ENCODE measurements at regions not wholly inside any gene's neighbourhood (a gene's known extent, or its start where the extent isn't known, plus 50 kb on each side); places are given as distances from the start of the nearest gene placed in this dataset.

- Mint-ChIP-seq H3K4me3 (no peak overlapping the region), H3K27ac (no peak overlapping the region), H3K9me3 (no peaks in the 10 kb centered on the region), H3K36me3 (no peaks in the 10 kb centered on the region), H3K4me1 (no peaks in the 10 kb centered on the region)
- ATAC-seq: no peak
- DNase-seq (ENCODE audit: low spot score in 2 of 2): peak in 1 of 2 donors; percentile 29
These were observed 79.3 kb upstream of the ZNF618 start for GRCh38 chr9:113796646-113797426.

GRCh38 chr9:113798062-113799030 is 77.8 kb upstream of the ZNF618 start:
- H3K36me3 Mint-ChIP-seq: no peaks in the 10 kb centered on the region
- H3K9me3 Mint-ChIP-seq: no peaks in the 10 kb centered on the region
- H3K4me1 Mint-ChIP-seq: no peaks in the 10 kb centered on the region
- ATAC-seq: no peak
- H3K27ac Mint-ChIP-seq: no peak overlapping the region
- DNase-seq (ENCODE audit: low spot score in 2 of 2): peak in 1 of 2 donors; percentile 26
- H3K4me3 Mint-ChIP-seq: no peak overlapping the region

GRCh38 chr9:113800276-113800675 is 75.8 kb upstream of the ZNF618 start:
- H3K9me3 Mint-ChIP-seq: no peaks in the 10 kb centered on the region
- no peaks in the 10 kb centered on the region for H3K4me1 Mint-ChIP-seq
- no peaks in the 10 kb centered on the region for H3K36me3 Mint-ChIP-seq
- ATAC-seq (no peak), DNase-seq (ENCODE audit: low spot score in 2 of 2) (peak in 1 of 2 donors; percentile 18)
- no peak overlapping the region for H3K4me3 Mint-ChIP-seq
- no peak overlapping the region for H3K27ac Mint-ChIP-seq

- ATAC-seq: no peak
- no peaks in the 10 kb centered on the region for H3K4me1 Mint-ChIP-seq
These were observed 72.1 kb upstream of the ZNF618 start for GRCh38 chr9:113803811-113804589.

GRCh38 chr9:113805486-113806132 is 70.5 kb upstream of the ZNF618 start:
- Mint-ChIP-seq H3K36me3 (no peaks in the 10 kb centered on the region), H3K9me3 (no peaks in the 10 kb centered on the region), H3K27ac (no peak overlapping the region), H3K4me1 (no peaks in the 10 kb centered on the region), H3K4me3 (no peak overlapping the region)
- DNase-seq (ENCODE audit: low spot score in 2 of 2): no peak
- ATAC-seq: no peak

More at GRCh38 chr9:113803811-113804589, 72.1 kb upstream of the ZNF618 start:
- Mint-ChIP-seq H3K4me3 (no peak overlapping the region), H3K9me3 (no peaks in the 10 kb centered on the region), H3K27ac (no peak overlapping the region), H3K36me3 (no peaks in the 10 kb centered on the region)
- no peak for DNase-seq (ENCODE audit: low spot score in 2 of 2)

GRCh38 chr9:113807173-113808061 is 68.7 kb upstream of the ZNF618 start:
- no peaks in the 10 kb centered on the region for H3K36me3 Mint-ChIP-seq
- no peaks in the 10 kb centered on the region for H3K4me1 Mint-ChIP-seq
- no peaks in the 10 kb centered on the region for H3K9me3 Mint-ChIP-seq
- peak; percentile 17 to 52 for DNase-seq (ENCODE audit: low spot score in 2 of 2)
- H3K4me3 Mint-ChIP-seq: no peak overlapping the region
- no peak overlapping the region for H3K27ac Mint-ChIP-seq
- no peak for ATAC-seq

GRCh38 chr9:113808391-113809358 is 67.4 kb upstream of the ZNF618 start:
- DNase-seq (ENCODE audit: low spot score in 2 of 2) (no peak), ATAC-seq (no peak)
- Mint-ChIP-seq H3K9me3 (no peaks in the 10 kb centered on the region), H3K27ac (no peak overlapping the region), H3K4me1 (no peaks in the 10 kb centered on the region), H3K4me3 (no peak overlapping the region), H3K36me3 (no peaks in the 10 kb centered on the region)

- H3K4me1 Mint-ChIP-seq: no peaks in the 10 kb centered on the region
- DNase-seq (ENCODE audit: low spot score in 2 of 2) (no peak), ATAC-seq (no peak)
- H3K27ac Mint-ChIP-seq: no peak overlapping the region
- peaks cover 5% of the 10 kb centered on the region for H3K9me3 Mint-ChIP-seq
- no peaks in the 10 kb centered on the region for H3K36me3 Mint-ChIP-seq
- no peak overlapping the region for H3K4me3 Mint-ChIP-seq
These were observed 58.9 kb upstream of the ZNF618 start for GRCh38 chr9:113817171-113817570.

GRCh38 chr9:113818391-113818790 is 57.7 kb upstream of the ZNF618 start:
- Mint-ChIP-seq H3K4me3 (no peak overlapping the region), H3K4me1 (no peaks in the 10 kb centered on the region), H3K9me3 (peaks cover 9% of the 10 kb centered on the region), H3K27ac (no peak overlapping the region), H3K36me3 (no peaks in the 10 kb centered on the region)
- ATAC-seq (no peak), DNase-seq (ENCODE audit: low spot score in 2 of 2) (no peak)

- Mint-ChIP-seq H3K36me3 (no peaks in the 10 kb centered on the region), H3K27ac (no peak overlapping the region), H3K4me1 (no peaks in the 10 kb centered on the region), H3K9me3 (peaks cover 12% of the 10 kb centered on the region), H3K4me3 (no peak overlapping the region)
- DNase-seq (ENCODE audit: low spot score in 2 of 2): no peak
- no peak for ATAC-seq
These were observed 53.8 kb upstream of the ZNF618 start for GRCh38 chr9:113822315-113822714.

GRCh38 chr9:113823421-113823820 is 52.7 kb upstream of the ZNF618 start:
- DNase-seq (ENCODE audit: low spot score in 2 of 2) (no peak), ATAC-seq (no peak)
- Mint-ChIP-seq H3K36me3 (no peaks in the 10 kb centered on the region), H3K4me3 (no peak overlapping the region), H3K27ac (no peak overlapping the region), H3K9me3 (peaks cover 9% of the 10 kb centered on the region), H3K4me1 (peaks cover 6% of the 10 kb centered on the region)
